Mucosa of descending colon (tissue), 3 donors: ENCODE measurements at regions not wholly inside any gene's neighbourhood (a gene's known extent, or its start where the extent isn't known, plus 50 kb on each side); places are given as distances from the start of the nearest gene placed in this dataset.
"Not testable (repeated sequence)": the region's sequence is repeated elsewhere in the genome, so short reads cannot be mapped to it uniquely, and the experiment has no call there.

Experiments used
- ATAC-seq: fragments of 200-7000 bp; cut with Tn5 transposase; one replicate; pipeline ENCODE4 v1.9.1; 2020; ENCODE audit warnings: mild to moderate bottlenecking, moderate library complexity
- DNase-seq, 3 donors: peaks; one replicate each; pipeline ENCODE4 v3.0.0-alpha.2; 2020
- H3K36me3 ChIP-seq: fragments of 200-600 bp; one replicate; pipeline ENCODE4 v1.8.0; 2021; ENCODE audit warnings: low read depth, mild to moderate bottlenecking
- H3K4me1 ChIP-seq: fragments of 200-600 bp; one replicate; pipeline ENCODE4 v1.8.0; 2021; ENCODE audit warnings: low read depth, mild to moderate bottlenecking
- H3K4me3 ChIP-seq: fragments of 200-600 bp; one replicate; pipeline ENCODE4 v1.8.0; 2021; ENCODE audit warnings: mild to moderate bottlenecking
- H3K9me3 ChIP-seq: fragments of 200-600 bp; one replicate; pipeline ENCODE4 v1.8.0; 2021; ENCODE audit warnings: mild to moderate bottlenecking
- intact Hi-C, 2 donors: fragments of 100-400 bp; cut with DNase I in 1 of 2; cut with micrococcal nuclease in 1 of 2; formaldehyde crosslinking; loops; one replicate each; pipeline versions ENCODE4 v1.11.0 to v1.11.1; 2022; cut with DNase I, micrococcal nuclease
- TF ChIP-seq, protein P1 (sequence below): fragments of 200-600 bp; IDR thresholded peaks from one replicate; pipeline ENCODE4 v1.8.0; 2022; ENCODE audit warnings: antibody characterized with exemption, mild to moderate bottlenecking
- donor health status: DM: no; HTN: no; CAD: no; lungs with moderate emphysema.
- donor health status: DM: no; HTN: no; CAD: no.
- donor health status: DM: no; HTN: yes; CAD: no.

DNA sequence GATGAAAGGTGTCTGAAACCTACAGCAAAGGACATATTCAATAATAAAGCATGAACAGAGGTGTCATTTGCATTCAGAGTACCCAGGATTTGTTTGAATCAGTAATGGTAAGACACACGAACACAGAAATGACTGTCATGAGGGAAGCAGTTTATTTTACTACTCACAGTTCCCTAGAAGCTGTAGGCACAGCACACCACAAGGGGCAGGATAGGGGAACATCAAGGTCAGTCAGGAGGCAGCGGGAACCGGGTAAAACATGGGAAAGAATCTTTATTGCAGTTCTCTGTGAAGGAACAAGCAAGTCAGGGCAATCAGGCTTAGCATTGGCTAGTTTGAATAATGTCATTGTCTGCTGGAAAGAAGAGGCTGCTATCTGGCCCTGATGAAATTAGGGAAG, 70.2 kb upstream of the PDSS1 start:
- intact Hi-C loops, result no loop called here
- DNase-seq (no peak), ATAC-seq (peak; percentile 36)

DNA sequence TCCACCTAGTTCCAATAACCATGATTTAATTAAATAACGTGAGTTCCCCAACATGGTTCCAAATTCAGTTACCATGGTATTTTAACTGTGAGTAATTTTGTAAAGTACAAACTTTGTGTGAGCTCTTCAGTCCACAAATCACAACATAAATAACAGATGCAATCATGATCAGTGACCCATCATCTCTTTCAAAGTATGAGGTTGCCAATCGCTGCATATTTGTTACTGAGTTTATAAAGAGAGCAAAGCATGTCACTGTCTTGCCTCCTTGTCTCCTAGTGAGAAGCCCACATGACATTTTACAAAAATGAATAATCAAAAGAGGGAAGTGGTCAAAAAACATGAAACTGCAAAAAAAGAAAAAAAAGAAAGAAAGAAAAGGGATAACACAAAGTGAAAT, 69.1 kb upstream of the PDSS1 start:
- intact Hi-C loops, result no loop called here
- DNase-seq (no peak), ATAC-seq (no peak)
- no peaks in the 10 kb centered on the region for H3K36me3 ChIP-seq
- no peaks in the 10 kb centered on the region for H3K9me3 ChIP-seq
- H3K4me1 ChIP-seq, result no peaks in the 10 kb centered on the region
- H3K4me3 ChIP-seq, result no peak overlapping the region
- TF ChIP-seq, protein P1, sequence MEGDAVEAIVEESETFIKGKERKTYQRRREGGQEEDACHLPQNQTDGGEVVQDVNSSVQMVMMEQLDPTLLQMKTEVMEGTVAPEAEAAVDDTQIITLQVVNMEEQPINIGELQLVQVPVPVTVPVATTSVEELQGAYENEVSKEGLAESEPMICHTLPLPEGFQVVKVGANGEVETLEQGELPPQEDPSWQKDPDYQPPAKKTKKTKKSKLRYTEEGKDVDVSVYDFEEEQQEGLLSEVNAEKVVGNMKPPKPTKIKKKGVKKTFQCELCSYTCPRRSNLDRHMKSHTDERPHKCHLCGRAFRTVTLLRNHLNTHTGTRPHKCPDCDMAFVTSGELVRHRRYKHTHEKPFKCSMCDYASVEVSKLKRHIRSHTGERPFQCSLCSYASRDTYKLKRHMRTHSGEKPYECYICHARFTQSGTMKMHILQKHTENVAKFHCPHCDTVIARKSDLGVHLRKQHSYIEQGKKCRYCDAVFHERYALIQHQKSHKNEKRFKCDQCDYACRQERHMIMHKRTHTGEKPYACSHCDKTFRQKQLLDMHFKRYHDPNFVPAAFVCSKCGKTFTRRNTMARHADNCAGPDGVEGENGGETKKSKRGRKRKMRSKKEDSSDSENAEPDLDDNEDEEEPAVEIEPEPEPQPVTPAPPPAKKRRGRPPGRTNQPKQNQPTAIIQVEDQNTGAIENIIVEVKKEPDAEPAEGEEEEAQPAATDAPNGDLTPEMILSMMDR, result no peak

More for the DNA sequence above, 70.2 kb upstream of the PDSS1 start:
- H3K9me3 ChIP-seq, result no peaks in the 10 kb centered on the region
- H3K4me1 ChIP-seq, result peaks cover 2% of the 10 kb centered on the region
- TF ChIP-seq, protein P1, result no peak
- H3K36me3 ChIP-seq, result no peaks in the 10 kb centered on the region
- no peak overlapping the region for H3K4me3 ChIP-seq

DNA sequence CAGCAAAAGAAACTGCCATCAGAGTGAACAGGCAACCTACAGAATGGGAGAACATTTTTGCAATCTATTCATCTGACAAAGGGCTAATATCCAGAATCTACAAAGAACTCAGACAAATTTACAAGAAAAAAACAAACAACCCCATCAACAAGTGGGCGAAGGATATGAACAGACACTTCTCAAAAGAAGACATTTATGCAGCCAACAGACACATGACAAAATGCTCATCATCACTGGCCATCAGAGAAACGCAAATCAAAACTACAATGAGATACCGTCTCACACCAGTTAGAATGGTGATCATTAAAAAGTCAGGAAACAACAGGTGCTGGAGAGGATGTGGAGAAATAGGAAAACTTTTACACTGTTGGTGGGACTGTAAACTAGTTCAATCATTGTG, 65.3 kb upstream of the PDSS1 start:
- H3K4me1 ChIP-seq, intact Hi-C loops, H3K4me3 ChIP-seq, H3K9me3 ChIP-seq, DNase-seq, ATAC-seq, H3K36me3 ChIP-seq: not testable (repeated sequence)

DNA sequence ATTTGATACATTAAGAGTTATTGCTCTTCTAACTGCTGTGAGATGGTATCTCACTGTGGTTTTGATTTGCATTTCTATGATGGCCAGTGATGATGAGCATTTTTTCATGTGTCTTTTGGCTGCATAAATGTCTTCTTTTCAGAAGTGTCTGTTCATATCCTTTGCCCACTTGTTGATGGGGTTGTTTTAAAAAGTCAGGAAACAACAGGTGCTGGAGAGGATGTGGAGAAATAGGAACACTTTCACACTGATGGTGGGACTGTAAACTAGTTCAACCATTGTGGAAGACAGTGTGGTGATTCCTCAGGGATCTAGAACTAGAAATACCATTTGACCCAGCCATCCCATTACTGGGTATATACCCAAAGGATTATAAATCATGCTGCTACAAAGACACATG, 63.4 kb upstream of the PDSS1 start:
- DNase-seq, H3K4me3 ChIP-seq, H3K4me1 ChIP-seq, ATAC-seq, H3K9me3 ChIP-seq, intact Hi-C loops, H3K36me3 ChIP-seq: not testable (repeated sequence)

DNA sequence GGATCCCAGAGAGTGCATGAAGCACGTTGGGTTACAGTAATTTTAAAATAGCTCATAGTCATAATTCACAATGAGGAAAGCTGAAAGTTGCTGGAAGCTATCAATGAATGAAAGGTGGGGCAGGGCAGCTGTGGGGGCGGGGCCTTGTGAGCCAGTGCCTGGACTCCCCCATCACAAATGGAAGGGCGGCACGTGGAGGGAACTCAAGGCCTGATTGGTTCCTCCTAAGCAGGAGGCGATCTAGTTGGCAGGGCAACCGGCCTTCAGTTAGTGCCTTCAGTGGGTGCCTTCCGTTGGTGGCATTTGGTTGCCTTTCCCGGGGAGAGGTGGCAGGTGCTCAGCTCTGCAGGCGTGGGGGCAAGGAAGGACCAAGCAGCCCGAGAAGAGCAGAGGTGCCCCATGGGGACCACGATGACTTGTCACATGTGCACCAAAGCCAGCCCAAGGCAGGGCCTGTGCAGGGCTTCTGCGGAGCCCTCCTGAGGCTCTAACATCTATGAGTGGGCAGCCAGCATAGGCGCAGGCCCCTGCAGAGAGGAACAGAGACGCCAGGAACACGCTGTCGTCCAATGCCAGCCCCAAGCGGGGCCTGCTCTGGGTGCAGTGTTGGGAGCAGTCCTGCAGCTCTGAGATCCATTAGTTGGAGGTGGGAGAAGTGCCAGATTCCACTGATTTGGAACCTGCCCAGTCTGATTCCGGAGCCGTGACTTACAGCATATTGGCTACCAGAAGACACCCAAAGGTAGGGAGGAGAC, 59.8 kb upstream of the PDSS1 start:
- no peak overlapping the region for H3K4me3 ChIP-seq
- no peak for DNase-seq
- intact Hi-C loops, result no loop called here

DNA sequence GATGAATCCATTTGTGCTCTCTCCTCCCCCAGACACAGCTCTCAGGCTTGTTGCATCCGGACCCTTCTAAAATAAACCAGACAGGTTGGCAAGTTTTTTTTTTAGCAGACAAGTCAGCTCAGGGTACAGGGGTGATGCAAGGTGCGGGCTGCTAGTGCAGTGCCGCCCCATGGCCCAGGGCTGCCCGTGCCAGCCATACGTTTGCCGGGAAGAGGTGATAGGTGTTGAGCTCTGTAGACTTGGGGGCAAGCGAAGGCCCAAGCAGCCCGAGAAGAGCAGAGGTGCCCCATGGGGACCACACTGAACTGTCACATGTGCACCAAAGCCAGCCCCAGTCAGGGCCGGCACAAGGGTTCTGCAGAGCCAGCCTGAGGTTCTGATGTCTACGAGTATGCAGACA, 57.1 kb upstream of the PDSS1 start:
- ATAC-seq (no peak), DNase-seq (no peak)
- Histone ChIP-seq H3K36me3 (no peaks in the 10 kb centered on the region), H3K4me1 (no peaks in the 10 kb centered on the region), H3K4me3 (no peak overlapping the region), H3K9me3 (no peaks in the 10 kb centered on the region)
- TF ChIP-seq, protein P1, result no peak
- intact Hi-C loops, result no loop called here

More for the DNA sequence above, 59.8 kb upstream of the PDSS1 start:
- TF ChIP-seq, protein P1, result no peak
- Histone ChIP-seq H3K9me3 (no peaks in the 10 kb centered on the region), H3K36me3 (no peaks in the 10 kb centered on the region), H3K4me1 (no peaks in the 10 kb centered on the region)
- no peak for ATAC-seq
